Esophagus muscularis mucosa (tissue), 3 donors: ENCODE measurements at regions not wholly inside any gene's neighbourhood (a gene's known extent, or its start where the extent isn't known, plus 50 kb on each side); places are given as distances from the start of the nearest gene placed in this dataset.

Source experiments
- CTCF ChIP-seq, 3 experiments: fragments of 200-600 bp in 2 of 3; fragments of 450-650 bp in 1 of 3; sonication (generic) in 2 of 3; IDR thresholded peaks; one replicate each; pipeline ENCODE4 v1.5.1; 2017 to 2019; ENCODE audit warnings: antibody characterized with exemption in 3 of 3, mild to moderate bottlenecking in 2 of 3, moderate library complexity in 1 of 3
- EP300 ChIP-seq: sonication (generic); formaldehyde crosslinking; IDR thresholded peaks from one replicate; pipeline ENCODE4 v1.6.1; 2017; ENCODE audit warnings: antibody characterized with exemption

DNA sequence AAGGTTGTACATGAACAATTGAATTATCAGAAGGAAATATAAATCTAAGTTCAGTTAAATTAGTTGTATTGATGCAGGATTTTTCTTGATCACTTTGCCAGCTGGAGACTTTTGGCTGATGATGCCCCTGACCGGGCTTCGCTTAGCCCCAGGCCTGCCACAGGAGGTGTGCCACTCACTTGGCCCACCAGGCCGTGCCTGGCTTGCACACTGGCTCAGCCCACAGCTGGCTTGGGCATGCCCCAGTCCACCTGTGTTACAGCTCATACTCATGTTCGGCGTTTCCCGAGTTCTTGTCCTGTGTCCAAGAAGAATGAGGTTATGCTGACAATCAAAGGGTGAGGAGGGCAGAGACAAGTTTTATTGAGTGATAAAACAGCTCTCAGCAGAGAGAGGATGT is 773.9 kb upstream of the FANCL start:
- TF ChIP-seq CTCF (IDR thresholded peaks at IDR 0.05): no peak
- TF ChIP-seq EP300: no peak
